ENCODE measurements at regions not wholly inside any gene's neighbourhood (a gene's known extent, or its start where the extent isn't known, plus 50 kb on each side); places are given as distances from the start of the nearest gene placed in this dataset.
"Not testable (repeated sequence)": the region's sequence is repeated elsewhere in the genome, so short reads cannot be mapped to it uniquely, and the experiment has no call there.

DNA sequence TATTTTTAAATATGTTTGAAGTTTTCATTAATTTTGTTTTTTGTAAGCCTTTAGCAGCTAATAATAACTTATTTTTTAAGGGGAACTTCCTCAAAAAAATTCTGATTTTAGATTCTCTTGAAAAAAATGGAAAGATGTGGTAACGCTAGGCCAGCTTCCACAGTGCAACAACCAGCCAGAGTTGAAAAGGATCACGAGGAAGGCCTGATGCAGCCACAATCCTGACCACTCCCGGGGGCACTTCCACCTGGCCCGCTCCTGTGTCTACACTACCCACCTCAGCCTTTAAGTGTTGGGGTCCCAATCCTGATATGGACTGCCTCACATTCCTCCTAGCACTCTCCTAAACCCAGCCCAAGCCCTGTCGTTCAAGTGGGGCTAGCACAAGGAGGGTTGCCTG is 101.1 kb downstream of the TMEM17 start:
- in situ Hi-C loops (cut with HindIII; ENCODE audit: low sequenced_read_pairs): no loop called here
- TF ChIP-seq, protein P1, sequence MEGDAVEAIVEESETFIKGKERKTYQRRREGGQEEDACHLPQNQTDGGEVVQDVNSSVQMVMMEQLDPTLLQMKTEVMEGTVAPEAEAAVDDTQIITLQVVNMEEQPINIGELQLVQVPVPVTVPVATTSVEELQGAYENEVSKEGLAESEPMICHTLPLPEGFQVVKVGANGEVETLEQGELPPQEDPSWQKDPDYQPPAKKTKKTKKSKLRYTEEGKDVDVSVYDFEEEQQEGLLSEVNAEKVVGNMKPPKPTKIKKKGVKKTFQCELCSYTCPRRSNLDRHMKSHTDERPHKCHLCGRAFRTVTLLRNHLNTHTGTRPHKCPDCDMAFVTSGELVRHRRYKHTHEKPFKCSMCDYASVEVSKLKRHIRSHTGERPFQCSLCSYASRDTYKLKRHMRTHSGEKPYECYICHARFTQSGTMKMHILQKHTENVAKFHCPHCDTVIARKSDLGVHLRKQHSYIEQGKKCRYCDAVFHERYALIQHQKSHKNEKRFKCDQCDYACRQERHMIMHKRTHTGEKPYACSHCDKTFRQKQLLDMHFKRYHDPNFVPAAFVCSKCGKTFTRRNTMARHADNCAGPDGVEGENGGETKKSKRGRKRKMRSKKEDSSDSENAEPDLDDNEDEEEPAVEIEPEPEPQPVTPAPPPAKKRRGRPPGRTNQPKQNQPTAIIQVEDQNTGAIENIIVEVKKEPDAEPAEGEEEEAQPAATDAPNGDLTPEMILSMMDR (IDR thresholded peaks at IDR 0.05; ENCODE audit: low read depth, low read length): no peak

DNA sequence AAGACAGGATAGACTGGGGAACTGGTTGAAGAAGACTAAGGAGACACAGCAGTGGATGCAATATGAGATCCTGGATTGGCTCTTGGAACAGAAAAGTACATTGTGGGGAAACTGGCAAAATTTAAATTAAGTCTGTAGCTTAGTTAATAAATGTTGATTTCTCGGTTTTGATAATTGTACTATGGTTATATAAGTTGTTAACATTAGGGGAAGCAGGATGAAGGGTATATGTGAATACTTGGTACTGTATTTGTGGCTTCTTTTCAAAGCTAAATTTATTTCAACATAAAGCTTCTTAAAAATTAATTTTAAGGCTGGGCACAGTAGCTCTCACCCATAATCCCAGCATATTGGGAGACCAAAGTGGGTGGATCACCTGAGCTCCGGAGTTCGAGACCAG is 103.8 kb downstream of the TMEM17 start:
- TF ChIP-seq, protein P1 (IDR thresholded peaks at IDR 0.05; ENCODE audit: low read depth, low read length): no peak
- DNase-seq (ENCODE audit: low read depth, low spot score): no peak
- in situ Hi-C loops (cut with HindIII; ENCODE audit: low sequenced_read_pairs): no loop called here
- no peak overlapping the region for H3K4me3 ChIP-seq (ENCODE audit: low read depth, low read length)

More for the DNA sequence above, 101.1 kb downstream of the TMEM17 start:
- no peak overlapping the region for H3K4me3 ChIP-seq (ENCODE audit: low read depth, low read length)
- no peak for DNase-seq (ENCODE audit: low read depth, low spot score)

DNA sequence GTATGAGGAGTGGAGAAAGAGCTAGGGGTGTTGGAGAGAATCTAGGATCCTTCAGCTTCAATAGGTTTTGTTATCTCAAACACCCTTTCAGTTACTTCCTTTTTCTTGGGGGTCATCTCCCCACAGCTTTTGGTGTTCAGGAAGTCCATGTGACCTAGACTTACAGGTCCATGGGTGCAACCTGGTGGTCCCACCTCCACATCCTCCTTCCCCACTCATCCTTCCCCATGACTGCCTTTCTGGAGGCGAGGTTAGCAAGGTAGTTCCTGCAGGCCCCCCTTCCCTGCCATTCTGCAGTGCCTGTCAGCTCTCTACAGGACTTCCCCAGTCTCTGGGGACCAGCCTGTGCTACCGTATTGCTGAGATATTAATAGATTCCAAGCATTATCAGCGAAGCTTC is 107.6 kb downstream of the TMEM17 start:
- H3K4me3 ChIP-seq (ENCODE audit: low read depth, low read length): no peak overlapping the region
- TF ChIP-seq, protein P1 (IDR thresholded peaks at IDR 0.05; ENCODE audit: low read depth, low read length): no peak
- in situ Hi-C loops (cut with HindIII; ENCODE audit: low sequenced_read_pairs): no loop called here

DNA sequence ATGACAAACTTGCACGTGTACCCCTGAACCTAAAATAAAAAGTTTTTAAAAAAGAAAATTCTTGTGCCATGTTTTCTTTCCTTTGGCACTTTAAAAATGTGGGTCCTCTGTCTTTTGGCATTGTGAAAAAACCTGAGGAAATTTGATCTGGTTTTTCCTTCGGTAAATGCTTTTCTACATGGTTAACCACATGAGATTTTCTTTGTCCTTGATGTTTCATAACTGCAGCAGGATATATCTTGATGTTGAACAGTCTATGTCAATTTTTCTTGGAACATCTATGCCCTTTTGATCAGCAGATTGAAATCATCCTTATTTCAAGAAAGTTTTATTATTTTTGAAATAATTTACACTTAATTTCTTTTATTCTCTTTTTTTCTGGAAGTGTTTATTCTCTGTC is 109.1 kb downstream of the TMEM17 start:
- DNase-seq (ENCODE audit: low read depth, low spot score): no peak
- H3K4me3 ChIP-seq (ENCODE audit: low read depth, low read length): no peak overlapping the region
- TF ChIP-seq, protein P1 (IDR thresholded peaks at IDR 0.05; ENCODE audit: low read depth, low read length): no peak
- in situ Hi-C loops (cut with HindIII; ENCODE audit: low sequenced_read_pairs): no loop called here

More for the DNA sequence above, 107.6 kb downstream of the TMEM17 start:
- DNase-seq (ENCODE audit: low read depth, low spot score): no peak

DNA sequence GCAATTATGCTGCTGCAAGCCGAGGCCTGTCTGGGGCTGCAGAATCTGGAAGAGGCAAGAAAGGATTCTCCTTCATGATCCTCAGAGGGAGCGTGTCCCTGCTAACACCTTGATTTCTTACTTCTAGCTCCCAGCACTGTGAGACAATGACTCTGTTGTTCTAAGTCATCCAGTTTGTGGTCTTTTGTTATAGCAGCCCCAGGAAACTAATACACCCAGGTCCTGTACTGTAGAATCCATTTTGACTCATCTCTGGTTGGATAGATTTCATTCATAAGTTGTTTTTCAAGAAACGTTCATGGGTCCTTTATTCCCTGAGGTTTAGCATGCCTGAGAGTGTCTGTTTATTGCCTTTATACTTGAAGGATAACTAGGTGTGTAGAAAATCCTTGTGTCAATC is 112.7 kb downstream of the TMEM17 start:
- in situ Hi-C loops (cut with HindIII; ENCODE audit: low sequenced_read_pairs): no loop called here
- TF ChIP-seq, protein P1 (IDR thresholded peaks at IDR 0.05; ENCODE audit: low read depth, low read length): no peak
- H3K4me3 ChIP-seq (ENCODE audit: low read depth, low read length): no peak overlapping the region
- no peak for DNase-seq (ENCODE audit: low read depth, low spot score)

GRCh38 chr2:62391696-62392095 is 114.3 kb downstream of the TMEM17 start:
- H3K4me3 ChIP-seq (ENCODE audit: low read depth, low read length): no peak overlapping the region
- in situ Hi-C loops (cut with HindIII; ENCODE audit: low sequenced_read_pairs): no loop called here
- no peak for DNase-seq (ENCODE audit: low read depth, low spot score)
- TF ChIP-seq, protein P1 (IDR thresholded peaks at IDR 0.05; ENCODE audit: low read depth, low read length): no peak

DNA sequence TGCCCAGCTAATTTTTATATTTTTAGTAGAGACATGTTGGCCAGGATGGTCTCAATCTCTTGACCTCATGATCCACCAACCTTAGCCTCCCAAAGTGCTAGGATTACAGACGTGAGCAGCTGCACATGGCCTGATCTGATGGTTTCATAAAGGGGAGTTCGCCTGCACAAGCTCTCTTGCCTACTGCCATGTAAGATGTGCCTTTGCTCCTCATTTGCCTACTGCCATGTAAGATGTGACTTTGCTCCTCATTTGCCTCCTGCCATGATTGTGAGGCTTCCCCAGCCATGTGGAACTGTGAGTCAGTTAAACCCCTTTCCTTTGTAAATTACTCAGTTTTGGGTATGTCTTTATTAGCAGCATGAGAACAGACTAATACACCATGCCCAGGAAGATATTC is 119.6 kb downstream of the TMEM17 start:
- DNase-seq (ENCODE audit: low read depth, low spot score); in situ Hi-C loops (cut with HindIII; ENCODE audit: low sequenced_read_pairs); H3K4me3 ChIP-seq (ENCODE audit: low read depth, low read length): not testable (repeated sequence)

All from astrocyte of the spinal cord (primary cell).